SK-N-SH (cell line): ENCODE measurements at regions not wholly inside any gene's neighbourhood (a gene's known extent, or its start where the extent isn't known, plus 50 kb on each side); places are given as distances from the start of the nearest gene placed in this dataset.

Experiments
- CTCF ChIA-PET: fragments of 300-600, 350-600 bp; formaldehyde crosslinking; extraction: SDS; loops from one replicate; lab custom pipeline; 2021; lab: Yijun Ruan, JAX
- POLR2A ChIA-PET: fragments of 350-600 bp; sonication (Branson Sonifier 250); formaldehyde crosslinking; extraction: SDS; loops from one replicate; lab custom pipeline; 2020; ENCODE audit warnings: antibody characterized with exemption, inconsistent platforms; lab: Yijun Ruan, JAX
- DNase-seq: peaks from one replicate; pipeline ENCODE4 v3.0.0; 2012
- H2AFZ ChIP-seq: fragments of 200-600 bp; sonication (generic); 2 replicates; pipeline ENCODE4 v1.8.1; 2016; ENCODE audit warnings: antibody characterized with exemption, mild to moderate bottlenecking, low read depth
- H3F3A ChIP-seq: fragments of 200-600 bp; sonication (generic); replicated peaks from 2 replicates; pipeline ENCODE3; 2016; ENCODE audit warnings: antibody characterized with exemption, mild to moderate bottlenecking; ENCODE audit not compliant: insufficient read depth
- H3K27ac ChIP-seq, 2 experiments: fragments of 200-500 bp in 1 of 2; fragments of 200-600 bp in 1 of 2; sonication (Bioruptor generic) in 1 of 2; sonication (generic), shearing (Covaris generic) in 1 of 2; 2 replicates each; pipeline versions ENCODE4 v1.5.1 to v1.6.1; 2014 to 2016; ENCODE audit warnings: low read depth in 2 of 2, inconsistent platforms in 1 of 2, low read length in 1 of 2, mild to moderate bottlenecking in 1 of 2, mixed read lengths in 1 of 2
- H3K27me3 ChIP-seq: fragments of 200-600 bp; sonication (generic), shearing (Covaris generic); 2 replicates; pipeline ENCODE4 v1.6.1; 2016; ENCODE audit warnings: mixed run types; ENCODE audit not compliant: insufficient read depth
- H3K36me3 ChIP-seq, 2 experiments: fragments of 200-500 bp in 1 of 2; fragments of 200-600 bp in 1 of 2; sonication (Bioruptor generic) in 1 of 2; sonication (generic) in 1 of 2; replicated peaks in 1 of 2; 2 replicates each; pipeline versions ENCODE3 to v1.5.1; 2014 to 2016; ENCODE audit warnings: low read length in 1 of 2, mild to moderate bottlenecking in 1 of 2; ENCODE audit not compliant: insufficient read depth in 2 of 2, control insufficient read depth in 1 of 2
- H3K4me1 ChIP-seq, 2 experiments: fragments of 200-500 bp in 1 of 2; fragments of 200-600 bp in 1 of 2; sonication (Bioruptor generic) in 1 of 2; sonication (generic), shearing (Covaris generic) in 1 of 2; 2 replicates each; pipeline versions ENCODE4 v1.5.1 to v1.6.1; 2014 to 2016; ENCODE audit warnings: low read depth in 1 of 2, low read length in 1 of 2, mixed run types in 1 of 2; ENCODE audit not compliant: insufficient read depth in 2 of 2, control insufficient read depth in 1 of 2
- H3K4me2 ChIP-seq: fragments of 200-600 bp; sonication (generic), shearing (Covaris generic); 2 replicates; pipeline ENCODE4 v1.6.1; 2017; ENCODE audit warnings: mixed run types
- H3K4me3 ChIP-seq, 2 experiments: fragments of 200-500 bp in 1 of 2; fragments of 200-600 bp in 1 of 2; sonication (Bioruptor generic) in 1 of 2; sonication (generic), shearing (Covaris generic) in 1 of 2; 2 replicates each; pipeline versions ENCODE4 v1.5.1 to v1.8.1; 2014 to 2016; ENCODE audit warnings: low read depth in 2 of 2, inconsistent platforms in 1 of 2, low read length in 1 of 2, mild to moderate bottlenecking in 1 of 2, mixed read lengths in 1 of 2, moderate library complexity in 1 of 2
- H3K79me2 ChIP-seq: fragments of 200-600 bp; sonication (generic); 2 replicates; pipeline ENCODE4 v1.8.1; 2017; ENCODE audit warnings: mild to moderate bottlenecking; ENCODE audit not compliant: insufficient read depth
- H3K9ac ChIP-seq: fragments of 200-600 bp; sonication (generic); 2 replicates; pipeline ENCODE4 v1.6.1; 2017; ENCODE audit warnings: mixed run types
- H3K9me2 ChIP-seq: fragments of 200-600 bp; sonication (generic); 2 replicates; pipeline ENCODE4 v1.6.1; 2017; ENCODE audit warnings: mixed run types
- H3K9me3 ChIP-seq: fragments of 200-600 bp; sonication (generic); 2 replicates; pipeline ENCODE4 v1.6.1; 2017; ENCODE audit warnings: mixed run types, mild to moderate bottlenecking, moderate library complexity
- H4K20me1 ChIP-seq: fragments of 200-600 bp; sonication (generic); 2 replicates; pipeline ENCODE4 v1.6.1; 2017; ENCODE audit warnings: mild to moderate bottlenecking, mixed run types; ENCODE audit not compliant: insufficient read depth
- CHD2 ChIP-seq: fragments of 150-350 bp; IDR thresholded peaks from 2 replicates; pipeline ENCODE4 v1.6.1; 2018; ENCODE audit warnings: low read length; ENCODE audit not compliant: partially characterized antibody
- ELF1 ChIP-seq: IDR thresholded peaks from 2 replicates; pipeline ENCODE4 v1.4.0; 2012
- EP300 ChIP-seq, 2 experiments: IDR thresholded peaks; 2 replicates each; pipeline versions ENCODE4 v1.4.0 to v1.6.1; 2012; ENCODE audit warnings: borderline replicate concordance in 1 of 2, low read depth in 1 of 2, low read length in 1 of 2
- EZH2phosphoT487 ChIP-seq: fragments of 200-600 bp; sonication (generic); IDR thresholded peaks from 2 replicates; pipeline ENCODE4 v1.6.1; 2017; ENCODE audit warnings: low read depth, mixed run types, mild to moderate bottlenecking, antibody characterized with exemption, moderate library complexity, borderline replicate concordance
- FOXM1 ChIP-seq: IDR thresholded peaks from 2 replicates; pipeline ENCODE4 v1.4.0; 2012; ENCODE audit warnings: low read depth, mild to moderate bottlenecking
- GABPA ChIP-seq: IDR thresholded peaks from 2 replicates; pipeline ENCODE4 v1.4.0; 2012; ENCODE audit warnings: low read depth, mild to moderate bottlenecking
- GATA2 ChIP-seq: sonication (generic); formaldehyde crosslinking; IDR thresholded peaks from 2 replicates; pipeline ENCODE4 v1.5.0; 2020; ENCODE audit warnings: mild to moderate bottlenecking, missing genetic modification reagents
- JUND ChIP-seq: IDR thresholded peaks from 2 replicates; pipeline ENCODE4 v1.4.0; 2012
- MEF2A ChIP-seq: IDR thresholded peaks from 2 replicates; pipeline ENCODE4 v1.4.0; 2012; ENCODE audit warnings: low read depth, borderline replicate concordance
- NFIC ChIP-seq: IDR thresholded peaks from 2 replicates; pipeline ENCODE4 v1.4.0; 2012; ENCODE audit warnings: borderline replicate concordance
- POLR2AphosphoS5 ChIP-seq: IDR thresholded peaks from 2 replicates; pipeline ENCODE4 v1.6.1; 2012; ENCODE audit warnings: low read depth, low read length
- TAF1 ChIP-seq: IDR thresholded peaks from 2 replicates; pipeline ENCODE4 v1.6.1; 2012; ENCODE audit warnings: low read depth, mild to moderate bottlenecking, low read length, moderate library complexity, borderline replicate concordance
- TEAD4 ChIP-seq: IDR thresholded peaks from 2 replicates; pipeline ENCODE4 v1.4.0; 2012; ENCODE audit warnings: mild to moderate bottlenecking, borderline replicate concordance; ENCODE audit not compliant: insufficient read depth
- WGBS: methylation state at CpG from one replicate; pipeline ENCODE4 v1.1.6; 2017; ENCODE audit warnings: low lambda C conversion rate; 5-methylcytosine and 5-hydroxymethylcytosine counted together
- TF ChIP-seq, protein P1 (sequence below): fragments of 150-350 bp; IDR thresholded peaks from 2 replicates; pipeline ENCODE4 v1.6.1; 2017; ENCODE audit warnings: antibody characterized with exemption, low read length, low read depth, borderline replicate concordance
- TF ChIP-seq, protein P2 (sequence below): IDR thresholded peaks from 2 replicates; pipeline ENCODE4; 2012
- TF ChIP-seq, protein P3 (sequence below): IDR thresholded peaks from 2 replicates; pipeline ENCODE4 v1.4.0; 2012; ENCODE audit warnings: low read depth
- TF ChIP-seq, protein P4 (sequence below): IDR thresholded peaks from 2 replicates; pipeline ENCODE4 v1.4.0; 2012; ENCODE audit warnings: low read depth, borderline replicate concordance

DNA sequence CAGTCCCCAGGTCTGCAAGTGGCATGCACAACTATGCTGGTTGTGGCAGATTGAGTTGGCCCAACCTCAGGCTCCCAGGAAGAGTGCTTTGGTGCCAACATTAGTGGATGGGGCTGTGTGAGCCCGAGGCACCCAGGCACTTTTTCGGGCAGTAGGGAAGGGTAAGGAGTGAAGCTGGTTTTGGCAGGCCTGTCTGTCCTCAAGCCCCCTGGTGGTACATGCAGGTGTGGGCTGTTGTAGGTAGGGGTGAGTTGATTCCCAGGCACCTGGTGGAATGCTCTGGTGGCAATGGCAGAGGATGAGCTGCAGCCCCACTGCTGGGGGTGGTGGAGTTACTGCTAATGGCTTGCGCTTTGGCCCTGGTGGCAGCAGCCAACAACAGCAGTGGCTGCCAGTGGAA is 723.7 kb upstream of the SLITRK1 start:
- no peak overlapping the region for H2AFZ ChIP-seq
- H3K9me3 ChIP-seq = no peaks in the 10 kb centered on the region
- no peaks in the 10 kb centered on the region for H3K36me3 ChIP-seq
- H3K9ac ChIP-seq = no peak overlapping the region
- H3K4me2 ChIP-seq = no peak overlapping the region
- H3K27ac ChIP-seq = no peak overlapping the region
- H3K27me3 ChIP-seq = no peaks in the 10 kb centered on the region; the same call in 1 of the 2 replicates
- no peaks in the 10 kb centered on the region for H3K9me2 ChIP-seq
- H3K4me3 ChIP-seq = no peak overlapping the region
- H3F3A ChIP-seq = no peaks in the 10 kb centered on the region
- no peak for DNase-seq
- ChIA-PET POLR2A (no interaction called here), CTCF (no interaction called here)
- no peak for TF ChIP-seq EP300 (IDR thresholded peaks at IDR 0.05; ENCODE audit: borderline replicate concordance in 1 of 2, low read depth in 1 of 2, low read length in 1 of 2)
- TF ChIP-seq, protein P1, sequence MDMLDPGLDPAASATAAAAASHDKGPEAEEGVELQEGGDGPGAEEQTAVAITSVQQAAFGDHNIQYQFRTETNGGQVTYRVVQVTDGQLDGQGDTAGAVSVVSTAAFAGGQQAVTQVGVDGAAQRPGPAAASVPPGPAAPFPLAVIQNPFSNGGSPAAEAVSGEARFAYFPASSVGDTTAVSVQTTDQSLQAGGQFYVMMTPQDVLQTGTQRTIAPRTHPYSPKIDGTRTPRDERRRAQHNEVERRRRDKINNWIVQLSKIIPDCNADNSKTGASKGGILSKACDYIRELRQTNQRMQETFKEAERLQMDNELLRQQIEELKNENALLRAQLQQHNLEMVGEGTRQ = no peak
- TF ChIP-seq JUND = no peak
- no peak for TF ChIP-seq FOXM1
- no peak for TF ChIP-seq GATA2 (CRISPR knock-in tag)
- no peak for TF ChIP-seq MEF2A
- no peaks in the 10 kb centered on the region for H3K4me1 ChIP-seq
- H4K20me1 ChIP-seq = no peaks in the 10 kb centered on the region
- 31% methylated on average over 3 of the region's 3 CpGs for WGBS
- no peaks in the 10 kb centered on the region for H3K79me2 ChIP-seq

DNA sequence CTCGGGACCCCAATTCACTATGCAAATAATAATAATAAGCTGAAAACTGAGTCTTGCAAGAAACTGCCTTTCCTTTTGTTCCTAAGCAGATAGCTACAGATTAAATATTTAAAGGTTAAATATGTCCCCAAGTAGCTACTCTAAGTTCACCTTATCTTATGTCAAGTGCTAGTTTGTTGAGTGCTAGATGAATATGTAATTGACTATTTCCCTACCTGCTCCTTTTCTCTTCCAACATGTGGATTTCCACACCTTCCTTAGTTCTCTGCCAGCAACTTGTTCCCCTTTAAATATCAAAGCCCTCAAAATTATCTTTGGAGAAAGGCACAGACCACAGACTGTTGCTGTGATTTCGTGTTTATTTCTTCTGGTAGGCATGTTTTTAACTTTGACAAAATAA is 709.2 kb upstream of the SLITRK1 start:
- WGBS = 2% methylated on average over 2 of the region's 2 CpGs
- no peak overlapping the region for H2AFZ ChIP-seq
- no peaks in the 10 kb centered on the region; the same call in 1 of the 2 replicates for H3K9me2 ChIP-seq
- H4K20me1 ChIP-seq = no peaks in the 10 kb centered on the region
- no peaks in the 10 kb centered on the region for H3F3A ChIP-seq
- DNase-seq = no peak
- H3K27ac ChIP-seq = no peak overlapping the region
- H3K36me3 ChIP-seq = no peaks in the 10 kb centered on the region
- H3K4me1 ChIP-seq = no peaks in the 10 kb centered on the region
- H3K4me3 ChIP-seq = no peak overlapping the region
- ChIA-PET CTCF (no interaction called here), POLR2A (no interaction called here)
- H3K9me3 ChIP-seq = no peaks in the 10 kb centered on the region
- H3K9ac ChIP-seq = no peak overlapping the region
- H3K79me2 ChIP-seq = no peaks in the 10 kb centered on the region
- H3K27me3 ChIP-seq = 0 out of 2 replicates have a peak, but pooled peaks cover 7% of the 10 kb centered on the region
- TF ChIP-seq, protein P2, sequence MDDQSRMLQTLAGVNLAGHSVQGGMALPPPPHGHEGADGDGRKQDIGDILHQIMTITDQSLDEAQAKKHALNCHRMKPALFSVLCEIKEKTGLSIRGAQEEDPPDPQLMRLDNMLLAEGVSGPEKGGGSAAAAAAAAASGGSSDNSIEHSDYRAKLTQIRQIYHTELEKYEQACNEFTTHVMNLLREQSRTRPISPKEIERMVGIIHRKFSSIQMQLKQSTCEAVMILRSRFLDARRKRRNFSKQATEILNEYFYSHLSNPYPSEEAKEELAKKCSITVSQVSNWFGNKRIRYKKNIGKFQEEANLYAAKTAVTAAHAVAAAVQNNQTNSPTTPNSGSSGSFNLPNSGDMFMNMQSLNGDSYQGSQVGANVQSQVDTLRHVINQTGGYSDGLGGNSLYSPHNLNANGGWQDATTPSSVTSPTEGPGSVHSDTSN = no peak
- no peak for TF ChIP-seq NFIC
- TF ChIP-seq ELF1 = no peak
- no peak for TF ChIP-seq TAF1
- TF ChIP-seq, protein P3, sequence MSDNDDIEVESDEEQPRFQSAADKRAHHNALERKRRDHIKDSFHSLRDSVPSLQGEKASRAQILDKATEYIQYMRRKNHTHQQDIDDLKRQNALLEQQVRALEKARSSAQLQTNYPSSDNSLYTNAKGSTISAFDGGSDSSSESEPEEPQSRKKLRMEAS = no peak
- no peak for TF ChIP-seq EZH2phosphoT487
- TF ChIP-seq, protein P4, sequence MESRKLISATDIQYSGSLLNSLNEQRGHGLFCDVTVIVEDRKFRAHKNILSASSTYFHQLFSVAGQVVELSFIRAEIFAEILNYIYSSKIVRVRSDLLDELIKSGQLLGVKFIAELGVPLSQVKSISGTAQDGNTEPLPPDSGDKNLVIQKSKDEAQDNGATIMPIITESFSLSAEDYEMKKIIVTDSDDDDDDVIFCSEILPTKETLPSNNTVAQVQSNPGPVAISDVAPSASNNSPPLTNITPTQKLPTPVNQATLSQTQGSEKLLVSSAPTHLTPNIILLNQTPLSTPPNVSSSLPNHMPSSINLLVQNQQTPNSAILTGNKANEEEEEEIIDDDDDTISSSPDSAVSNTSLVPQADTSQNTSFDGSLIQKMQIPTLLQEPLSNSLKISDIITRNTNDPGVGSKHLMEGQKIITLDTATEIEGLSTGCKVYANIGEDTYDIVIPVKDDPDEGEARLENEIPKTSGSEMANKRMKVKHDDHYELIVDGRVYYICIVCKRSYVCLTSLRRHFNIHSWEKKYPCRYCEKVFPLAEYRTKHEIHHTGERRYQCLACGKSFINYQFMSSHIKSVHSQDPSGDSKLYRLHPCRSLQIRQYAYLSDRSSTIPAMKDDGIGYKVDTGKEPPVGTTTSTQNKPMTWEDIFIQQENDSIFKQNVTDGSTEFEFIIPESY = no peak
- TF ChIP-seq TEAD4 = no peak
- no peak for TF ChIP-seq JUND
- TF ChIP-seq FOXM1 = no peak
- no peak for TF ChIP-seq POLR2AphosphoS5
- no peak for TF ChIP-seq CHD2
- no peak for TF ChIP-seq GABPA
- no peak overlapping the region for H3K4me2 ChIP-seq
